Parathyroid adenoma (tissue), 2 donors: ENCODE measurements at regions not wholly inside any gene's neighbourhood (a gene's known extent, or its start where the extent isn't known, plus 50 kb on each side); places are given as distances from the start of the nearest gene placed in this dataset.

ENCODE experiments used
- H2AFZ ChIP-seq: fragments of 300-600 bp; sonication (generic); one replicate; pipeline ENCODE4 v1.7.0; 2017; ENCODE audit warnings: antibody characterized with exemption, mild to moderate bottlenecking
- H3K27ac ChIP-seq: fragments of 300-600 bp; sonication (generic); one replicate; pipeline ENCODE4 v1.7.0; 2017
- H3K27me3 ChIP-seq: fragments of 300-600 bp; sonication (generic); one replicate; pipeline ENCODE4 v1.7.0; 2017; ENCODE audit warnings: low read length; ENCODE audit not compliant: control insufficient read depth, insufficient read depth
- H3K36me3 ChIP-seq: fragments of 300-600 bp; sonication (generic); one replicate; pipeline ENCODE4 v1.7.0; 2017; ENCODE audit warnings: low read length; ENCODE audit not compliant: control insufficient read depth, insufficient read depth
- H3K4me1 ChIP-seq: fragments of 300-600 bp; sonication (generic); one replicate; pipeline ENCODE4 v1.7.0; 2017; ENCODE audit warnings: control low read depth
- H3K4me2 ChIP-seq: fragments of 300-600 bp; sonication (generic); one replicate; pipeline ENCODE4 v1.7.0; 2017; ENCODE audit warnings: low read length
- H3K4me3 ChIP-seq: fragments of 300-600 bp; sonication (generic); one replicate; pipeline ENCODE4 v1.7.0; 2017; ENCODE audit warnings: low read depth, low read length
- H3K79me2 ChIP-seq: fragments of 300-600 bp; sonication (generic); one replicate; pipeline ENCODE4 v1.7.0; 2017; ENCODE audit warnings: control low read depth
- H3K9ac ChIP-seq: fragments of 300-600 bp; sonication (generic); one replicate; pipeline ENCODE4 v1.7.0; 2017; ENCODE audit warnings: mild to moderate bottlenecking
- H3K9me3 ChIP-seq: fragments of 300-600 bp; sonication (generic); one replicate; pipeline ENCODE4 v1.7.0; 2017; ENCODE audit warnings: low read length; ENCODE audit not compliant: control insufficient read depth
- CTCF ChIP-seq: fragments of 300-600 bp; sonication (generic); IDR thresholded peaks from one replicate; pipeline ENCODE4 v1.7.0; 2017; ENCODE audit warnings: antibody characterized with exemption, mild to moderate bottlenecking
- donor health status: primary hyperparathyroidism.

GRCh38 chr6:43843669-43844171 is 73.7 kb downstream of the VEGFA start:
- TF ChIP-seq CTCF: no peak
- no peak overlapping the region for H3K27ac ChIP-seq

GRCh38 chr6:43843097-43843645 is 73.2 kb downstream of the VEGFA start:
- Histone ChIP-seq H3K27me3 (no peaks in the 10 kb centered on the region), H3K9ac (no peak overlapping the region), H3K36me3 (no peaks in the 10 kb centered on the region), H3K4me1 (peaks cover 9% of the 10 kb centered on the region), H3K27ac (no peak overlapping the region), H3K9me3 (no peaks in the 10 kb centered on the region), H3K4me3 (no peak overlapping the region), H3K4me2 (no peak overlapping the region), H3K79me2 (no peaks in the 10 kb centered on the region), H2AFZ (no peak overlapping the region)
- TF ChIP-seq CTCF: no peak

More at GRCh38 chr6:43843669-43844171, 73.7 kb downstream of the VEGFA start:
- Histone ChIP-seq H3K36me3 (no peaks in the 10 kb centered on the region), H3K4me3 (no peak overlapping the region), H2AFZ (no peak overlapping the region), H3K9me3 (no peaks in the 10 kb centered on the region), H3K9ac (no peak overlapping the region), H3K79me2 (no peaks in the 10 kb centered on the region), H3K4me2 (no peak overlapping the region), H3K27me3 (no peaks in the 10 kb centered on the region), H3K4me1 (peaks cover 14% of the 10 kb centered on the region)

- TF ChIP-seq CTCF: no peak
- H3K27me3 ChIP-seq: no peaks in the 10 kb centered on the region
Measured at GRCh38 chr6:43842231-43842794, 72.3 kb downstream of the VEGFA start.

GRCh38 chr6:43840490-43841218 is 70.6 kb downstream of the VEGFA start:
- Histone ChIP-seq H3K79me2 (no peaks in the 10 kb centered on the region), H3K36me3 (no peaks in the 10 kb centered on the region), H3K4me3 (no peak overlapping the region), H3K27ac (no peak overlapping the region), H3K9me3 (no peaks in the 10 kb centered on the region), H2AFZ (no peak overlapping the region), H3K4me1 (peaks cover 3% of the 10 kb centered on the region), H3K27me3 (no peaks in the 10 kb centered on the region), H3K9ac (no peak overlapping the region), H3K4me2 (no peak overlapping the region)
- no peak for TF ChIP-seq CTCF

More at GRCh38 chr6:43842231-43842794, 72.3 kb downstream of the VEGFA start:
- Histone ChIP-seq H3K79me2 (no peaks in the 10 kb centered on the region), H3K4me1 (peaks cover 4% of the 10 kb centered on the region), H3K36me3 (no peaks in the 10 kb centered on the region), H3K9me3 (no peaks in the 10 kb centered on the region), H2AFZ (no peak overlapping the region), H3K4me2 (no peak overlapping the region), H3K9ac (no peak overlapping the region), H3K4me3 (no peak overlapping the region), H3K27ac (no peak overlapping the region)
